Sigmoid colon (tissue), 4 donors: ENCODE measurements at regions not wholly inside any gene's neighbourhood (a gene's known extent, or its start where the extent isn't known, plus 50 kb on each side); places are given as distances from the start of the nearest gene placed in this dataset.

ENCODE experiments used
- EP300 ChIP-seq, 4 donors: sonication (generic); formaldehyde crosslinking; IDR thresholded peaks; one replicate each; pipeline ENCODE4 v1.6.1; 2017; ENCODE audit warnings: antibody characterized with exemption in 4 of 4
- POLR2A ChIP-seq, 2 donors: fragments of 450-650 bp; IDR thresholded peaks; one replicate each; pipeline ENCODE4 v1.6.1; 2016; ENCODE audit warnings: antibody characterized with exemption in 2 of 2, mild to moderate bottlenecking in 2 of 2, moderate library complexity in 2 of 2
- POLR2AphosphoS5 ChIP-seq, 4 donors: sonication (generic); formaldehyde crosslinking; IDR thresholded peaks; one replicate each; pipeline ENCODE4 v1.6.1; 2017; ENCODE audit warnings: antibody characterized with exemption in 4 of 4
- TF ChIP-seq, protein P1 (sequence below), 4 experiments: fragments of 450-650 bp in 3 of 4; fragments of 200-600 bp in 1 of 4; IDR thresholded peaks; one replicate each; pipeline ENCODE4 v1.5.1; 2016 to 2019; ENCODE audit warnings: antibody characterized with exemption in 4 of 4, mild to moderate bottlenecking in 3 of 4, moderate library complexity in 2 of 4

DNA sequence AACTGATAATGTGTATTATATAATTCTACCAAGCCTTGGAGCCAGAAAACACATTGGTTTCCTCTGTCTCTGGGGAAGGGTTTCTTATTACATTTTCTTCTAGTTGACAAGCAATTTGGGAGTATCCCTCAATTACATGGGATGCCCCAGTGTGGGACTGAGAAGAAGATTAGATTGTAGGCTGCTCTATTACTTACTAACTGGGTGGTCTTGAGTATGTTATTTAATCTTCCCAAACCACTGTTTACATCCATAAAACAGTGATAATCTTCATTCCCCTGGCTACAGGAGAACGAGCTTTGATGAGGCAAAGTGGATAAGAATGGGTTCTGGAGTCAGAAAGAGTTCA is 105.8 kb downstream of the TSEN15 start:
- TF ChIP-seq, protein P1, sequence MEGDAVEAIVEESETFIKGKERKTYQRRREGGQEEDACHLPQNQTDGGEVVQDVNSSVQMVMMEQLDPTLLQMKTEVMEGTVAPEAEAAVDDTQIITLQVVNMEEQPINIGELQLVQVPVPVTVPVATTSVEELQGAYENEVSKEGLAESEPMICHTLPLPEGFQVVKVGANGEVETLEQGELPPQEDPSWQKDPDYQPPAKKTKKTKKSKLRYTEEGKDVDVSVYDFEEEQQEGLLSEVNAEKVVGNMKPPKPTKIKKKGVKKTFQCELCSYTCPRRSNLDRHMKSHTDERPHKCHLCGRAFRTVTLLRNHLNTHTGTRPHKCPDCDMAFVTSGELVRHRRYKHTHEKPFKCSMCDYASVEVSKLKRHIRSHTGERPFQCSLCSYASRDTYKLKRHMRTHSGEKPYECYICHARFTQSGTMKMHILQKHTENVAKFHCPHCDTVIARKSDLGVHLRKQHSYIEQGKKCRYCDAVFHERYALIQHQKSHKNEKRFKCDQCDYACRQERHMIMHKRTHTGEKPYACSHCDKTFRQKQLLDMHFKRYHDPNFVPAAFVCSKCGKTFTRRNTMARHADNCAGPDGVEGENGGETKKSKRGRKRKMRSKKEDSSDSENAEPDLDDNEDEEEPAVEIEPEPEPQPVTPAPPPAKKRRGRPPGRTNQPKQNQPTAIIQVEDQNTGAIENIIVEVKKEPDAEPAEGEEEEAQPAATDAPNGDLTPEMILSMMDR (IDR thresholded peaks at IDR 0.05) = no peak
- TF ChIP-seq POLR2A (IDR thresholded peaks at IDR 0.05) (no peak), EP300 (IDR thresholded peaks at IDR 0.05) (no peak), POLR2AphosphoS5 (IDR thresholded peaks at IDR 0.05) (no peak)
